A673 (cell line): ENCODE measurements at regions not wholly inside any gene's neighbourhood (a gene's known extent, or its start where the extent isn't known, plus 50 kb on each side); places are given as distances from the start of the nearest gene placed in this dataset.
A peak's percentile ranks its signal among the peaks of the same experiment; 100 is the strongest.

Experiments used
- BruUV-seq: library from RNA; stranded (reverse); fragments of 400-500 nt; replicated peaks from 2 replicates; lab custom pipeline; 2021; lab: Mats Ljungman, UMichigan
- CTCF ChIA-PET: fragments of 300-600 bp; sonication (Branson Sonifier 250); formaldehyde crosslinking; loops from one replicate; lab custom pipeline; 2022; ENCODE audit warnings: antibody characterized with exemption; lab: Charles Lee
- POLR2A ChIA-PET: fragments of 300-600 bp; sonication (Branson Sonifier 250); formaldehyde crosslinking; loops from one replicate; lab custom pipeline; 2022; ENCODE audit warnings: antibody characterized with exemption; ENCODE audit not compliant: low non-redundant PET; lab: Charles Lee
- DNase-seq: peaks from one replicate; pipeline ENCODE4 v3.0.0-alpha.2; 2015; ENCODE audit warnings: low spot score
- H3K27ac ChIP-seq: fragments of 200-600 bp; sonication (generic); 2 replicates; pipeline ENCODE4 v1.5.1; 2016; ENCODE audit warnings: mixed run types, low read depth, mild to moderate bottlenecking, mixed read lengths, antibody characterized with exemption, low read length; ENCODE audit not compliant: poor library complexity, severe bottlenecking
- H3K27me3 ChIP-seq: fragments of 200-600 bp; sonication (generic); replicated peaks from 2 replicates; pipeline ENCODE4 v1.6.1; 2017; ENCODE audit warnings: mixed run types, low read depth, mild to moderate bottlenecking, mixed read lengths, antibody characterized with exemption, low read length; ENCODE audit not compliant: insufficient read depth, poor library complexity
- H3K36me3 ChIP-seq: fragments of 200-600 bp; sonication (generic); 2 replicates; pipeline ENCODE4 v1.6.1; 2016; ENCODE audit warnings: mixed run types, mild to moderate bottlenecking, mixed read lengths, antibody characterized with exemption, low read length; ENCODE audit not compliant: insufficient read depth, poor library complexity, severe bottlenecking
- H3K4me1 ChIP-seq: fragments of 200-600 bp; sonication (generic); 2 replicates; pipeline ENCODE4 v1.6.1; 2017; ENCODE audit warnings: mixed run types, mild to moderate bottlenecking, mixed read lengths, antibody characterized with exemption, low read length; ENCODE audit not compliant: insufficient read depth, poor library complexity, severe bottlenecking
- H3K4me3 ChIP-seq: fragments of 200-600 bp; sonication (generic); 2 replicates; pipeline ENCODE4 v1.5.1; 2016; ENCODE audit warnings: low read depth, mixed run types, mild to moderate bottlenecking, mixed read lengths, low read length; ENCODE audit not compliant: poor library complexity, severe bottlenecking
- H3K9me3 ChIP-seq: fragments of 200-600 bp; sonication (generic); 2 replicates; pipeline ENCODE4 v1.6.1; 2016; ENCODE audit warnings: mixed run types, low read depth, mild to moderate bottlenecking, mixed read lengths, antibody characterized with exemption, low read length; ENCODE audit not compliant: poor library complexity, severe bottlenecking
- CTCF ChIP-seq: fragments of 300-800, 200-600 bp; sonication (generic); conservative IDR thresholded peaks from 2 replicates; pipeline ENCODE4 v1.5.1; 2017; ENCODE audit warnings: low read depth, mild to moderate bottlenecking, antibody characterized with exemption, low read length, moderate library complexity, mixed read lengths
- EZH2 ChIP-seq: fragments of 200-600 bp; sonication (generic); IDR thresholded peaks from 2 replicates; pipeline ENCODE4 v1.6.1; 2017; ENCODE audit warnings: borderline replicate concordance, low read depth, mild to moderate bottlenecking, mixed read lengths, antibody characterized with exemption, low read length; ENCODE audit not compliant: poor library complexity, severe bottlenecking
- intact Hi-C: fragments of 100-400 bp; cut with micrococcal nuclease; formaldehyde crosslinking; loops from one replicate; pipeline ENCODE4 v1.10.0; 2022; ENCODE audit not compliant: unreplicated experiment

- Histone ChIP-seq H3K9me3 (no peaks in the 10 kb centered on the region), H3K36me3 (no peaks in the 10 kb centered on the region), H3K4me1 (no peaks in the 10 kb centered on the region), H3K27ac (no peak overlapping the region), H3K4me3 (no peak overlapping the region), H3K27me3 (no peaks in the 10 kb centered on the region)
- DNase-seq, result no peak
- CTCF ChIA-PET, result no interaction called here
- TF ChIP-seq CTCF, result no peak
- no peak for TF ChIP-seq EZH2
- intact Hi-C loops, result no loop called here
- BruUV-seq, result no TSS peak
- POLR2A ChIA-PET, result no interaction called here
Measured at GRCh38 chr13:106373989-106374572, 161.4 kb downstream of the EFNB2 start.

- DNase-seq, result peak; percentile 57
- no peaks in the 10 kb centered on the region for H3K9me3 ChIP-seq
- no peaks in the 10 kb centered on the region for H3K27me3 ChIP-seq
- H3K36me3 ChIP-seq, result no peaks in the 10 kb centered on the region
- BruUV-seq, result no TSS peak
- intact Hi-C loops, result no loop called here
- no peak overlapping the region for H3K27ac ChIP-seq
- POLR2A ChIA-PET, result no interaction called here
- H3K4me3 ChIP-seq, result no peak overlapping the region
- CTCF ChIA-PET, result no interaction called here
- TF ChIP-seq EZH2 (no peak), CTCF (no peak)
- no peaks in the 10 kb centered on the region for H3K4me1 ChIP-seq
Measured at GRCh38 chr13:106373304-106373988, 162.0 kb downstream of the EFNB2 start.

GRCh38 chr13:106372199-106373155, 163.0 kb downstream of the EFNB2 start:
- intact Hi-C loops, result no loop called here
- BruUV-seq, result no TSS peak
- TF ChIP-seq CTCF (no peak), EZH2 (no peak)

More at GRCh38 chr13:106372199-106373155, 163.0 kb downstream of the EFNB2 start:
- ChIA-PET POLR2A (no interaction called here), CTCF (no interaction called here)
- no peak overlapping the region for H3K4me3 ChIP-seq
- H3K27ac ChIP-seq, result no peak overlapping the region
- H3K4me1 ChIP-seq, result no peaks in the 10 kb centered on the region
- no peaks in the 10 kb centered on the region for H3K9me3 ChIP-seq
- no peaks in the 10 kb centered on the region for H3K27me3 ChIP-seq
- DNase-seq, result no peak
- no peaks in the 10 kb centered on the region for H3K36me3 ChIP-seq
